ENCODE measurements at regions not wholly inside any gene's neighbourhood (a gene's known extent, or its start where the extent isn't known, plus 50 kb on each side); places are given as distances from the start of the nearest gene placed in this dataset.

DNA sequence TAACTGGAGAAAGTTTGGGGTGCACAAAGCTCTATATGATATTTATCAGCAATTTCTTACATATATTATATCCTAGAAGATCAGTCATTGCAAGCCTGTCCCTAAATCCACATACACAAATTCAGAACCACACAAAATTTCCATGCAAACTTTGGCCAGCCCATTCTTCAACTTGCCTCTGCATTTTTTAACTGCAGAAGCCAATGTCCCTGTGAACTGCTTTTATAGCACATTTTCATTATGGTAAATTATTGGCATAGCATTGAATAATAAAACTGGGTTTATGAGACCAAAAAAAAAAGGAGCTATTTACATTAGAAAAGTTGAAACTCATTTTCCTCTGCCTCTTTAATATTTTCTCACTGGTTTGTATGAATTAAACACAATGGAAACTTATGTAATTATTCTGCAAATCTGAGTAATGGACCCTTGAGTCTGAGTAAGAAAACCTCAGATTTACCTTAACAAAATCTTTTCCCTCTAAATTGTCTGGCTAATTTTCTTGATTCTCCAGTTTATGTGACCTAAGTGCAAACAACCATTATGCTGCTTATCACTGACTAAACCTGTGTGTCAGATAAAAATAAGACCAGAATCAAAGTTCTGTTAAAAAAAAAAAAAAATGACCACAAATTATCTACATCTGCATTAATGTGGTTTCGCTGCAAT lies 398.9 kb downstream of the EFNA5 start:
- no peak for DNase-seq (ENCODE audit: low read depth)
- in situ Hi-C loops (cut with HindIII; ENCODE audit: low pct_unique_long_range_greater_than_20kb, low sequenced_read_pairs) = no loop called here

DNA sequence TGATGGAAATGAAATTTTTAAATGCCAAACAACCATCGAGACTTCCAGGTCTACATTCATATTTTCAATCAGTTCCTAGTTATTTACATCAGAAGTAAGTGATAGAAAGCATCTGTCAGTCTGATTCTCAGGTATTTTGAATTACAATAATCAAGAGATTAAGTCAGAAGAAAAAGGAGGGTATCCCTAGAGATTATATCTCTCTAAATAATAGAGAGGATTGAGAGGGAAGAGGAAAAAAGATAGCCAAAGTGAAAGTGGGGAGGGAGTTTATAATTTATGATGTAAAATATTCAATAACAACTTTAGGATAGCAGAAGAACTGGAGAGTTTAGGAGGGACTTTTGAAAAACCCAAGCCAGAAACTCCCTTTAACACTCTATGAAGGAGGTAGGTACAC lies 400.2 kb downstream of the EFNA5 start:
- in situ Hi-C loops (cut with HindIII; ENCODE audit: low pct_unique_long_range_greater_than_20kb, low sequenced_read_pairs) = no loop called here
- no peak for DNase-seq (ENCODE audit: low read depth)

DNA sequence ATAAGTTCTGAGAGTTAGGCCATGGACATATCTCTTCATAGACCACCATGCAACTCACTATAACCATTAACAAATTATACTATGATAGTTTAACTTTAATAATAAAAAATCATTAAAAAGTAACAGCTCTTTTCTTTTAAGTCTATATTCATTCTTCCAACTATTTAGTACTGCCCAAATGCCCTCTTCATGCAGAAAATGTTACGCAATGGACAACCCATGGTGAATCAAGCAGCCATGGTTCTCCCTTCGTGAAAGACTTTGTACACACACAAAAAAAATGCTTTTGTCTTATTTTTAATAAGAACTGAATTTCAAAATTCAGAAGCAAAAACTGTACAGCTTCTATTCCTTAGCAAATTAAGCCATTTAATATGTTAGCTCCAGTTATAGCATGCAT lies 401.1 kb downstream of the EFNA5 start:
- in situ Hi-C loops (cut with HindIII; ENCODE audit: low pct_unique_long_range_greater_than_20kb, low sequenced_read_pairs) = no loop called here
- no peak for DNase-seq (ENCODE audit: low read depth)

DNA sequence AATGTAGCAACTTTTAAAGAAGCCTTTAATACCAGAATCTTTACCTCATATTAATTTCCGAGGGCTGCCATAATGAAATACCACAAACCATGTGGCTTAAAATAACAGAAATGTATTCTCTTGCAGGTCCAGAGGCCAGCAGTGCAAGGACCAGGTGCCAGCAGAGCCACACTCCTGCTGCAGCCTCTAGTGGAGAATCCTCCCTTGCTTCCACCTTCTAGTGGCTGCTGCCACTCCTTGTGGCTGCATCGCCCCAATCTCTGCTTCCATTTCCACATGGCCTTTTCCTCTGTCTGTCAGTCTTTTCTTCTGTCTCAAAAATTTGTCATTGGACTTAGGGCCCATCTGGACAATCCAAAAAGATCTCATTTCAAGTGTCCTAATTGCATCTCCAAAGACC lies 401.5 kb downstream of the EFNA5 start:
- in situ Hi-C loops (cut with HindIII; ENCODE audit: low pct_unique_long_range_greater_than_20kb, low sequenced_read_pairs) = no loop called here
- no peak for DNase-seq (ENCODE audit: low read depth)

DNA sequence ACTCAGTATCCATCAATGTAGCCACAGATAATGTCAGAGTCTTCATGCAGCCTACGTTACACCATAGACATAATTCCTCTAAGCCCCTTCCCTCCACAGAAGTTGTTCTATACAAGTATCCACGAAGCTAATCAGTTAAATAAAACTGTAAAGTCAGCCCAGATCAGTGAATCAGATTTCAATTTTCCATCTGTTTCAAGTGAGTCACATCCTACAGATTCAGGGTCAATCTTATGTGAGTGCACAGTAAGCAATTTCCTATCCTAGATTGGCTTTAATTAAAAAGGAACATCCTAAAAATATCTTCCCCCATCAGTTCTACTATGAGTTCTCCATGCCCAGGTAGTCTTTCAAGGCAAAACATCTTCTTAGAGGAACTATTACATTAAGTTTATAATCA lies 402.5 kb downstream of the EFNA5 start:
- no peak for DNase-seq (ENCODE audit: low read depth)
- in situ Hi-C loops (cut with HindIII; ENCODE audit: low pct_unique_long_range_greater_than_20kb, low sequenced_read_pairs) = no loop called here

DNA sequence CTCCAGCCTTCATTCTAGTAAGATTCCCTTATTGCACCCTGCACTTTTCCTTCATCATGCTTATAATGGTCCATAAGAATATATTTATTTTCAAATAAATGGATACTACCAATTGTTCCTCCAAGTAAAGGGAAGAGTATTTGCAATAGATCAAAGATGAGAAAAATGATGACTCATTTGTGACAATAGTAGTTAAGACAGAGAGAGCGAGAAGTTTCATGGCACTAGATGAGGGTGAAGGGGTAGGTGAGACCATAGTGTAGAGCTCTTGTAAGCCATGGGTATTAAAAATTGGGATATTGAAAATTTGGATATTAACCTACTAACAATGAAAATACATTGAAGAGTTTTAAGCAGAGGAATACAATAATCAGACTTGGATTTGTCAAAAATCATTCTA lies 404.6 kb downstream of the EFNA5 start:
- in situ Hi-C loops (cut with HindIII; ENCODE audit: low pct_unique_long_range_greater_than_20kb, low sequenced_read_pairs) = no loop called here
- no peak for DNase-seq (ENCODE audit: low read depth)

DNA sequence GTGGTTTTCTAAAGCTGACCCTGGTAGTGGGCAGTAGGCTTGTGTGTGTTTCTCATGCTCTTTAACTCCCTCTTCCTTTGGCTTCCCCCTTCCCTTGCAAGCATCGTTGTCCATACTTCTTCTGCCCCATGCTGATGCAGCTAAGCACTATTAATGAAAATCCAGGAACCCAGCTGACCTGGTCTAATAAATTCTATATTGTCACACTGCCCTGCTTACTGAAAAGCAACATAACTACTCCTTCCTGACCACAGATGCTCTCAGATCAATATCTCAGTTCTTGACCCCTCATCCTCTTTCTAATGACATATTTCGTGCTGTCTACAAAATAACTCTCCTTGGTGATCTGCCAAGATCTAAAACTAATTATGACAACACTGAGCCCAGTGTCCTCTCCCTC lies 405.5 kb downstream of the EFNA5 start:
- no peak for DNase-seq (ENCODE audit: low read depth)
- in situ Hi-C loops (cut with HindIII; ENCODE audit: low pct_unique_long_range_greater_than_20kb, low sequenced_read_pairs) = no loop called here

DNA sequence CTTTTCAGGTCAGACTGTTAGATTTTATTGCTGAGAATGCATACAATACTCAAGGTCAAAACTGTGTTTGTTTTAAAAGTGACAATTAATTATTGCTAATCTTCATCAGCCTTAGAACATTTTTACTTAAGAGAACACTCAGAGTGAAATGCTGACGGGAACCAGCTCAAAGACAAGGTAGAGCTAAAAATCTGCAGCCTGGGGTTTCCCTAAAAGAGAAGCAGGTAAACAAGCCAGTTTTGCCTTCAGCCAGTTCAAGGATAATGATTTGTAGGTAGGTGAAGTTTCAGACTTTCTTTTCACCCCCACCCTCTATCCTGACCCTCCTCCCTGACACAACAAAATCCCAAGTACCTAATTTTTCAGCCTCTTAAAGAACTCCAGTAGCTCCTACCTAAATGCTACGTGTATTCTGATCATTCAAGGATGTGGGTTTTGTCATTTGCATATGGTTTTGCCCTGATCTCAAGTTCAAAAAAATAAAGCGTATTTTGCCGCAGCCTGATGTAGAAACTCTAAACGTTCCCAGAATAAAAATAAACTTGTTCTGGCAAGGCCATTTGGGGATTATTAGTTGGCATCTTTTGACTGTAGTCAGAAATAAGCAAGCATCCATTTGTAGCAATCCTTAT lies 407.2 kb downstream of the EFNA5 start:
- in situ Hi-C loops (cut with HindIII; ENCODE audit: low pct_unique_long_range_greater_than_20kb, low sequenced_read_pairs) = no loop called here
- DNase-seq (ENCODE audit: low read depth) = no peak

DNA sequence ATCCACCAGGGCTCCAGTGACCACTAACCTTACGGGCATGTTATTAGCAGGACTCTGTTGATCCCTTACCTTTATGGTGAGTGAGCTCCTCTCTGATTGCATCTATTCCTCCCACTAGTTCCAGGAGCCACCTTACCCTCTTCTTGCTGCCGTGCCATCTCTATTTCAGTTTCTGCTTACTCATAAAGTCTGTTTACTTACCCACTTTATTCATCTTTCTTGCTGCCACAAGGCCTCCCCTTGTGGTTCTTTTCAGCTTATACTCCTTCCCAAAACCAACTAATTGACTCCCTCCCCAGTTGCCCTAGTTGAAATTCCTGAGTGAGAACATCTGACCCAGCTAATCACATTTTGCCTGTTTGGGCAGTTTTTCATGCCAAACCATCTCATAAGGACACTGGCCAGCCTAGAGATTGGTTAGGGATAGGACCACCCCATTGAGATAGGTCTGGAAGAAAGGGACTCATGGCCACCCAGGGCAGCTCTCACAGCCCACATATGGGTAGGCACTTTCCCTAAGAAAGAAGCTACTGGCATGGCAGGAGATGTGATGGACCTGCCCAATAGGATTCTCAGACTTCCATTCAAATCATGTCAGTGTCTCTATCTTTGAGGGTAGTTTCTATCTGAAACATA lies 412.7 kb downstream of the EFNA5 start:
- DNase-seq (ENCODE audit: low read depth) = no peak
- in situ Hi-C loops (cut with HindIII; ENCODE audit: low pct_unique_long_range_greater_than_20kb, low sequenced_read_pairs) = no loop called here

DNA sequence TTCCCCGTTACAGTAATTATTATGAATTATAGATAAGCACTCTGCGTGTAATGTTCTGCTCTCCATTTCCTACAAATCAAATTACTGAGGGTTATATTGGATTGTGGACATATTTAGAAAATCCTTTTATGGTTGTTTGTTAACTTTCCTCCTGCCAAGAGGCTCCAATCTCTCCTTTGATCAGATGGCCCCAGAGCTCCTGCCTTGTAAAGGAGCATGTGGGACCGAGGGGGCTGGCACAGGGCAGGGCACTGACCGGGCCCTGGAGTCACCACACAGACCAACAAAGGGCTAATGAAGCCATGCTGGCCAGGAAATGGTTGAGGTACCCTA lies 415.9 kb downstream of the EFNA5 start:
- DNase-seq (ENCODE audit: low read depth) = no peak
- in situ Hi-C loops (cut with HindIII; ENCODE audit: low pct_unique_long_range_greater_than_20kb, low sequenced_read_pairs) = no loop called here

DNA sequence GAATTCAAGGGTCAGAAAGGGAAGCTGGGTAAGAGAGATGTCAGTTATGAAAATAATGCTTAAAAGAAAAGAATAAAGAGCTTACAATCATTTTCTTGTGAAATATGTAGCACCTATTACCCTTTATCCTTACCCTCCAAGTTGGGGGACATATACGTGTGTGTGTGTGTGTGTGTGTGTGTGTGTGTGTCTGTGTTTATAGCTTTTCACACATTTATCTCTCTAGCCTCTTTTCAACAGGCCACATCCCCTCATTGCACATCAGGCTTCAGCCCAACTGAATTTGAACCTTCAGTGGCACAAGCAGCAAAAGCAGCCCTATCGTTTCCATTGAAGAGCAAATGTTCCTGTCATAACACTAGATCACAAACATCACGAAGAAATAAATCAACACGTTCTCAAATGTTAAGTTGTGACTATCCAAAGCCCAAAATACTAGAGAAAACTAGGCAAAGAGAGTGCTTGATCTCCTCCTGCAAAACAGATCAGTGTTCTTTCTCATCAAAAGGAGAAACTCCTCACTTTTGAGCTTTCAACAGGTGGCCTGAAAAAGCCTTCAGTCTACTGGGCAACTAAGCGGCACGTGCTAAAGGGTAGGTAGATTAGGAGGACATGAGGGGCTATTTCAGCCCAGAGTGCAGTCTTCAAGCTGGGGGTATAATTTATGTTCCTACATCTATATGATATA lies 416.4 kb downstream of the EFNA5 start:
- DNase-seq (ENCODE audit: low read depth) = no peak
- in situ Hi-C loops (cut with HindIII; ENCODE audit: low pct_unique_long_range_greater_than_20kb, low sequenced_read_pairs) = no loop called here

DNA sequence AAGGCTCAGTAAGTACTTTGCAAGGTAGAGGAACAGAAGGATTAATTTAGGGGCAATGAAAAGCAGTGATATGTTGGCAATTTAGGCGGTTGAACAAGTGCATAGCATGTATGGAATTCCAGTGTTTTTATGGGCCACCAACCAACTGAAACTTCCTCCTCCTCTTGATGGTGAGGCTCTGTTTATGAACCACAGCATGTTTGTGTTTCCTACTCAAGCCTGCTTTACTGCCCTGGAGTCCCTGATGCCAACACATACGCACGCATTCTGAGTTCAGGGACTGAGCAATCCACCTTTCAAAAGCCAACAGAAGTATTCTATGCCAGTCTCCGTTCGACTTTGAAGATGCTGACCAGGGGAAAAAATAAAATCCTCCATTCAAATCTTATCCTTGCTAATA lies 417.5 kb downstream of the EFNA5 start:
- in situ Hi-C loops (cut with HindIII; ENCODE audit: low pct_unique_long_range_greater_than_20kb, low sequenced_read_pairs) = no loop called here
- peak; percentile 72 for DNase-seq (ENCODE audit: low read depth)

DNA sequence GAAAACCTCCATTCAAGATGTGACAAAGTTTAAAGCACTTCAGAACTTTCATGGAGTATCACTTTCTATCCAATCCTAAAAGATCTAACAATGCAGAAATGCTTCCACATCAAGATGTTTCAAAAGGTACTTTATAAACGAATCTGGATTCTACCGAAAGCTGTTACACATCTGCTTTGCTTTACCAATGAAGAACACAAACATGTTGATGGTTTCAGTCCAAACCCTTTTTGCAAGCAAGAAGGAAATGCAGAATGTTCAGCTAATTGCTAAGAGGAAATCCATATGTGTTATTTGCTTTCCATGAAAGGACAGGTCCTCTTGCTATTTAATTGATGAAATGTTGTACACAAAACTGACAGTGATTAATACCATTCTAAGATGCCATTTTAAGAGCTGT lies 419.6 kb downstream of the EFNA5 start:
- no peak for DNase-seq (ENCODE audit: low read depth)
- in situ Hi-C loops (cut with HindIII; ENCODE audit: low pct_unique_long_range_greater_than_20kb, low sequenced_read_pairs) = no loop called here

DNA sequence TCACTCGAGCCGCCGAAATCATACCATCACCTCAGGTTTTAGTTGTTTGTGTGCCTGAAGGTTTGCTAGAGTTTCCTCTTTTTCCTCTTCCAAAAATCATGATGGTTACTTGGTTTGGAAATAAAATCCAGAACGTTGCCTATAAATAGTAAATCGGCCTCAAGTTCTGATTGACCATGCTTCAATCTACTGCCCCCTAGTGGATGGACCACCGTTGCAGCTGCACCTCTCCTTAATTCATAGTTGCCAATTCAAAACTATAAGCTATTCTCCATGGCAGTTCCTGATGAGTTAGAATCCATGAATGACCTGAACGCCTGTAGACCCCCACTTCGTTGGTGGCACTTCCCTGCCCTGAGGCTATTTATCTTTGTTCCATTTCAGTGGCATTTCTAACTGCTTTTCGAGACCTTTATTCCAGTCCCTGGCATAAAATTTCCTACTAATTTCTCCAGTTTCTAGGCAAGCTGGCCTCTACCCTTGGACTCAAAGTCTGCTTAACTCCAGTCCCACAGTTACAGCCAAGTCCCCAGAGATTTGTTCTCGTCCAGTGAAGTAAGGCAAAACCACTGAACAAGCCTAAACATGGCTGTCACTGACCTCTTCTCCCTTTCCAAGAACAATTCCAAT lies 422.6 kb downstream of the EFNA5 start:
- DNase-seq (ENCODE audit: low read depth) = peak; percentile 23
- in situ Hi-C loops (cut with HindIII; ENCODE audit: low pct_unique_long_range_greater_than_20kb, low sequenced_read_pairs) = no loop called here

DNA sequence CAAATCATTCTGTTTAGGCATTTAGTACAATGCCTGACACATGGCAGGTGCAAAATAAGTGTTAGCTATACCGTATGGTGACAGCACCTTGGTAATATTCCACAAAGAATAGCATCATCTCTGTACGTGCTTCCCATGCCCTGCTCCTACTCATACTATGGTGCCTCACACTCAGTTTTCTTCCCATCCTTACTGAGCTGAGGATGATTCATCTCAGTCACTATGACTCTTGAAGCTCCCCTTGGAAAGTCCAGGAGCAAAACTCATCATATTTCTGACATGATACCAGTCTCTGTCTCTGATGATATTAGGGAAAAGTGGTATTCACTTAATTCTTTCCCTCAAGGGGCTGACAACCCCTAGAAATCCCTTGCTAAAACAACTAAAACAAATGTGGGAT lies 423.3 kb downstream of the EFNA5 start:
- DNase-seq (ENCODE audit: low read depth) = no peak

DNA sequence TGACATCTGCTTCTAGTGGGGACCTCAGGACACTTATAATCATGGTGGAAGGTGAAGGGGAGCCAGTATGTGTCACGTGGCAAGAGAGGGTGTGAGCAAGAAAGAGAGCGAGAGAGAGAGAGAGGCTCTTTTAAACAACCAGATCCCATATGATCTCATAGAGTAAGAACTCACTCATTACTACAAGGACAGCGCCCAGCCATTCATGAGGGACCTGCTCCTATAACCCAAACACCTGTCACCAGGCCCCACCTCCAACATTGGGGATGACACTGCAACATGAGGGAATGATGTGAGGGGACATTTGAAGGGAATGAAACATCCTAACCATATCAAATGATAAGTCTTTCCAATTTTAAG lies 427.5 kb downstream of the EFNA5 start:
- in situ Hi-C loops (cut with HindIII; ENCODE audit: low pct_unique_long_range_greater_than_20kb, low sequenced_read_pairs) = no loop called here
- DNase-seq (ENCODE audit: low read depth) = no peak

More for the DNA sequence above, 423.3 kb downstream of the EFNA5 start:
- in situ Hi-C loops (cut with HindIII; ENCODE audit: low pct_unique_long_range_greater_than_20kb, low sequenced_read_pairs) = no loop called here

DNA sequence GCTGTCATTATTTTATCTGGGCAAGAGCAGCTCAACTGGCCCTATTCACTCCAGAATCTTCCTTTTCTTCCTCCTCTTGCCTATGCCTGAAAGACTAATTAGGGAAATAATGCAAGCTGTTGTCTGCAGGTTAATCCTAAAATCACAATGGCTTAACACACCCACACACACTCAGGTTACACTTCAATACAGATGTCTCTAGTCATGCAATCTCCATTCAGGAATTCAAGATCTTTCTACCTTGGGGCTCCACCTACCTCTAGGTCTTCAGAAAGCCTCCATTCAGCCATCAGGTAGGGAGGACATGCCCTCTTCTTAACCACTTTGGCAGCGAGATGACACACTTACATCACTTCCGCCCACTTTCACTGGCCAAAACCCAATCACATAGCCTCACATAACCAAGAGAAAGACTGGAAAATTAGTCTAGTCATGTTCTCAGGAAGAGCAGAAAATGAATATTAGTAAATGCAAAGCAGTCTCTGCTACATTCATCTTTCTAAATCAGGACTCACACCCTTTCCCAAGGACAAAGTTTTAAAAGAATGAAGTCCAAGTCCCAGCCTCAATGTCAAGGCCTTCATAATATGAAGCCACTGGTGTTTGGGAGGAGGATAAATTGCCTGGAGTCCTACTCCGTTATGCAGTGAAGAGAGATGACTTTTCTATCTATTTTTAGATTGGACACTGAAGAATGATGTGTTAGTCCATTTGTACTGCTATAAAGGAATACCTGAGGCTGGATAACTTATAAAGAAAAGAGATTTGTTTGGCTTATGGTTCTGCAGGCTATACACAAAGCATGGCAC lies 428.1 kb downstream of the EFNA5 start:
- in situ Hi-C loops (cut with HindIII; ENCODE audit: low pct_unique_long_range_greater_than_20kb, low sequenced_read_pairs) = no loop called here
- no peak for DNase-seq (ENCODE audit: low read depth)

DNA sequence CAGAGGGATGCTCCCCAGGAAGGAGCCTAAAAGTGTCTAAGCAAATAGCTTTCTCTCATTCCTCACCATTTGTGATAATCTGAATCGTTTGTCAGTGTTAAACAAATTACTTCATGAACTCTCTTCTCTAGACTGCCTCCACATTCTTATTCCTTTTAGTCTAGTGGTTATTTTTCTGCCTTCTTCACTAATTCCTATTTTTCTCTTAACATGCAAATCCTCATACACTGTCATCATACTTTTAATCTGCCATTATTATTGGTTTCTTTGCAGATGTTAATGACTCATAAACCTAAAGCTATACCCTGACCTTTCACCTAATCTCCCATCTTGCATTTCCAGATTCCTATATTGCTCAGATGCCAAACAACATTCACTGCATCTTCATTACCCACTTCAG lies 428.9 kb downstream of the EFNA5 start:
- in situ Hi-C loops (cut with HindIII; ENCODE audit: low pct_unique_long_range_greater_than_20kb, low sequenced_read_pairs) = no loop called here

More for the DNA sequence above, 428.9 kb downstream of the EFNA5 start:
- no peak for DNase-seq (ENCODE audit: low read depth)

All from Caki2 (cell line).